NOMO-1 (cell line): ENCODE measurements at regions not wholly inside any gene's neighbourhood (a gene's known extent, or its start where the extent isn't known, plus 50 kb on each side); places are given as distances from the start of the nearest gene placed in this dataset.

Experiments
- DNase-seq, 2 experiments: peaks; one replicate each; lab custom pipeline; 2025; ENCODE audit not compliant: unreplicated experiment in 2 of 2; lab: John Stamatoyannopoulos, UW

- DNase-seq, result no peak
Observed at GRCh38 chr6:148136586-148136985, 206.1 kb upstream of the SASH1 start.

GRCh38 chr6:148137652-148138051 lies 205.0 kb upstream of the SASH1 start:
- DNase-seq, result no peak

GRCh38 chr6:148138573-148138972 lies 204.1 kb upstream of the SASH1 start:
- no peak for DNase-seq

GRCh38 chr6:148140772-148141557 lies 201.7 kb upstream of the SASH1 start:
- no peak for DNase-seq

GRCh38 chr6:148142821-148143220 lies 199.8 kb upstream of the SASH1 start:
- DNase-seq, result no peak

GRCh38 chr6:148143771-148144170 lies 198.9 kb upstream of the SASH1 start:
- DNase-seq, result no peak

GRCh38 chr6:148144917-148145521 lies 197.6 kb upstream of the SASH1 start:
- DNase-seq, result peak; percentile 54 to 58

GRCh38 chr6:148146717-148147462 lies 195.7 kb upstream of the SASH1 start:
- DNase-seq, result no peak

GRCh38 chr6:148147463-148147830 lies 195.2 kb upstream of the SASH1 start:
- no peak for DNase-seq

GRCh38 chr6:148151896-148152643 lies 190.6 kb upstream of the SASH1 start:
- no peak for DNase-seq

- DNase-seq, result no peak
Observed at GRCh38 chr6:148154668-148155067, 188.0 kb upstream of the SASH1 start.

- DNase-seq, result no peak
Observed at GRCh38 chr6:148155293-148155692, 187.3 kb upstream of the SASH1 start.

- DNase-seq, result no peak
Observed at GRCh38 chr6:148157841-148158240, 184.8 kb upstream of the SASH1 start.

- DNase-seq, result no peak
Observed at GRCh38 chr6:148164645-148165044, 178.0 kb upstream of the SASH1 start.

GRCh38 chr6:148166339-148166968 lies 176.2 kb upstream of the SASH1 start:
- DNase-seq, result peak; percentile 28 to 30

GRCh38 chr6:148169706-148170105 lies 172.9 kb upstream of the SASH1 start:
- no peak for DNase-seq

GRCh38 chr6:148170286-148170685 lies 172.4 kb upstream of the SASH1 start:
- no peak for DNase-seq

GRCh38 chr6:148173548-148173947 lies 169.1 kb upstream of the SASH1 start:
- no peak for DNase-seq

GRCh38 chr6:148175550-148176188 lies 167.0 kb upstream of the SASH1 start:
- no peak for DNase-seq

- DNase-seq, result peak in 1 of 2 experiments; percentile 10
Observed at GRCh38 chr6:148177589-148178233, 164.9 kb upstream of the SASH1 start.
